ENCODE measurements at regions not wholly inside any gene's neighbourhood (a gene's known extent, or its start where the extent isn't known, plus 50 kb on each side); places are given as distances from the start of the nearest gene placed in this dataset.

GRCh38 chr2:136628490-136628889 is 136.9 kb upstream of the THSD7B start:
- TF ChIP-seq CTCF (IDR thresholded peaks at IDR 0.05; ENCODE audit: low read length) (no peak), EZH2 (IDR thresholded peaks at IDR 0.05; ENCODE audit: borderline replicate concordance, low read length) (no peak)
